HepG2 (cell line): ENCODE measurements at regions not wholly inside any gene's neighbourhood (a gene's known extent, or its start where the extent isn't known, plus 50 kb on each side); places are given as distances from the start of the nearest gene placed in this dataset.

Experiments
- ATAC-seq: fragments of 200-7000 bp; cut with Tn5 transposase; 3 replicates; pipeline ENCODE4 v1.9.1; 2020; ENCODE audit warnings: mild to moderate bottlenecking, moderate library complexity
- BruUV-seq: library from RNA; stranded (reverse); fragments of 400-500 nt; replicated peaks from 2 replicates; lab custom pipeline; 2021; lab: Mats Ljungman, UMichigan
- CTCF ChIA-PET: fragments of 300-600 bp; formaldehyde crosslinking; extraction: SDS; loops from one replicate; lab custom pipeline; 2021; ENCODE audit warnings: low total read pairs, inconsistent platforms, low intra/inter-chr PET ratio; lab: Yijun Ruan, JAX
- POLR2A ChIA-PET: fragments of 350-600 bp; sonication (Branson Sonifier 250); formaldehyde crosslinking; loops from one replicate; lab custom pipeline; 2020; ENCODE audit warnings: antibody characterized with exemption, inconsistent platforms; lab: Yijun Ruan, JAX
- DNase-seq: peaks from one replicate; pipeline ENCODE4 v3.0.0-alpha.2; 2015; ENCODE audit warnings: low spot score
- FAIRE-seq: peaks from 3 replicates; lab custom pipeline; 2011; peaks lifted over from hg19 to GRCh38; lab: Jason Lieb, UNC
- H2AFZ ChIP-seq: one replicate; pipeline ENCODE4 v1.6.1; 2011; ENCODE audit warnings: low read length, inconsistent platforms
- H3K27ac ChIP-seq: fragments of 300-600 bp; 3 replicates; pipeline ENCODE4 v1.8.0; 2011; ENCODE audit warnings: mixed run types, mild to moderate bottlenecking, mixed read lengths, low read length, inconsistent platforms; ENCODE audit not compliant: insufficient read depth; ENCODE audit errors: extremely low read length
- H3K27me3 ChIP-seq, 2 experiments: fragments of 200-600 bp in 1 of 2; 2 replicates in 1 of 2; 3 replicates in 1 of 2; pipeline versions ENCODE4 v1.6.0 to v1.8.0; 2011; ENCODE audit warnings: low read length in 2 of 2, mild to moderate bottlenecking in 2 of 2, moderate library complexity in 2 of 2, inconsistent platforms in 1 of 2; ENCODE audit not compliant: insufficient read depth in 2 of 2, control insufficient read depth in 1 of 2
- H3K36me3 ChIP-seq, 2 experiments: fragments of 200-600 bp in 1 of 2; replicated peaks in 1 of 2; 2 replicates in 1 of 2; 3 replicates in 1 of 2; pipeline versions ENCODE4 v1.5.1 to v1.8.0; 2011; ENCODE audit warnings: low read length in 2 of 2, inconsistent platforms in 1 of 2; ENCODE audit not compliant: insufficient read depth in 2 of 2, control insufficient read depth in 1 of 2
- H3K4me1 ChIP-seq: 2 replicates; pipeline ENCODE4 v1.5.1; 2012; ENCODE audit warnings: low read length, inconsistent platforms; ENCODE audit not compliant: insufficient read depth
- H3K4me2 ChIP-seq: 2 replicates; pipeline ENCODE4 v1.6.0; 2011; ENCODE audit warnings: low read depth, low read length, inconsistent platforms
- H3K4me3 ChIP-seq, 3 experiments: fragments of 200-600 bp in 1 of 3; sonication (generic), shearing (Covaris generic) in 1 of 3; replicated peaks in 1 of 3; 2 replicates each; pipeline ENCODE4 v1.5.1; 2011 to 2016; ENCODE audit warnings: low read length in 3 of 3, inconsistent platforms in 2 of 3, low read depth in 2 of 3, mild to moderate bottlenecking in 2 of 3, control low read depth in 1 of 3, mixed read lengths in 1 of 3; ENCODE audit not compliant: insufficient read depth in 1 of 3
- H3K79me2 ChIP-seq: one replicate; pipeline ENCODE4 v1.6.1; 2011; ENCODE audit warnings: low read length, inconsistent platforms; ENCODE audit not compliant: insufficient read depth
- H3K9ac ChIP-seq: 2 replicates; pipeline ENCODE4 v1.6.0; 2011; ENCODE audit warnings: mild to moderate bottlenecking, low read depth, low read length, inconsistent platforms; ENCODE audit not compliant: insufficient read depth
- H3K9me3 ChIP-seq: 2 replicates; pipeline ENCODE4 v1.5.1; 2012; ENCODE audit warnings: mild to moderate bottlenecking, low read length
- H4K20me1 ChIP-seq: 2 replicates; pipeline ENCODE4 v1.6.0; 2011; ENCODE audit warnings: inconsistent platforms, mild to moderate bottlenecking, low read length, moderate library complexity; ENCODE audit not compliant: insufficient read depth
- AGO1 ChIP-seq: fragments of 200-400 bp; formaldehyde crosslinking; IDR thresholded peaks from 2 replicates; pipeline ENCODE4 v1.6.1; 2017; ENCODE audit warnings: mild to moderate bottlenecking, low read depth, low read length, moderate library complexity; ENCODE audit not compliant: poor library complexity, severe bottlenecking
- FLYWCH1 ChIP-seq: sonication (generic); formaldehyde crosslinking; IDR thresholded peaks from 2 replicates; pipeline ENCODE4 v1.8.1; 2023; ENCODE audit warnings: mild to moderate bottlenecking, missing genetic modification reagents
- FOXA1 ChIP-seq, 2 experiments: fragments of 450-650 bp in 1 of 2; sonication (generic) in 1 of 2; formaldehyde crosslinking in 1 of 2; IDR thresholded peaks; 2 replicates each; pipeline versions ENCODE4 v1.4.0 to v1.6.1; 2016 to 2020; ENCODE audit warnings: missing genetic modification reagents in 1 of 2
- THRA ChIP-seq: sonication (generic); formaldehyde crosslinking; IDR thresholded peaks from 2 replicates; pipeline ENCODE4 v1.4.0; 2020; ENCODE audit warnings: missing genetic modification reagents, borderline replicate concordance
- THYN1 ChIP-seq: sonication (generic); formaldehyde crosslinking; IDR thresholded peaks from 2 replicates; pipeline ENCODE4 v1.8.1; 2023; ENCODE audit warnings: low read depth, mild to moderate bottlenecking, moderate library complexity, missing genetic modification reagents, borderline replicate concordance
- WIZ ChIP-seq: sonication (generic); formaldehyde crosslinking; IDR thresholded peaks from 2 replicates; pipeline ENCODE4 v1.5.1; 2020; ENCODE audit warnings: mild to moderate bottlenecking, missing genetic modification reagents
- ZNF232 ChIP-seq: sonication (generic); formaldehyde crosslinking; IDR thresholded peaks from 2 replicates; pipeline ENCODE4 v1.4.0; 2020; ENCODE audit warnings: missing genetic modification reagents, borderline replicate concordance
- ZNF841 ChIP-seq: sonication (generic); formaldehyde crosslinking; IDR thresholded peaks from 2 replicates; pipeline ENCODE4 v1.8.1; 2023; ENCODE audit warnings: missing genetic modification reagents, borderline replicate concordance
- WGBS: methylation state at CpG from one replicate; pipeline ENCODE4 v1.1.6; 2017; ENCODE audit warnings: low lambda C conversion rate; 5-methylcytosine and 5-hydroxymethylcytosine counted together
- in situ Hi-C: cut with HindIII; loops from 2 replicates; pipeline ENCODE4 v1.10.0; 2017; ENCODE audit warnings: low pct_unique_long_range_greater_than_20kb; ENCODE audit not compliant: extremely low pct_ligation_motif_present
- intact Hi-C: fragments of 100-400 bp; cut with micrococcal nuclease; formaldehyde crosslinking; loops from one replicate; pipeline ENCODE4 v1.10.0; 2022; ENCODE audit not compliant: unreplicated experiment
- TF ChIP-seq, protein P1 (sequence below): sonication (generic); formaldehyde crosslinking; IDR thresholded peaks from 2 replicates; pipeline ENCODE4 v1.5.0; 2020; ENCODE audit warnings: missing genetic modification reagents, mild to moderate bottlenecking, borderline replicate concordance
- TF ChIP-seq, protein P2 (sequence below): sonication (generic); formaldehyde crosslinking; conservative IDR thresholded peaks from 2 replicates; pipeline ENCODE4 v1.4.0; 2020; ENCODE audit warnings: missing genetic modification reagents

DNA sequence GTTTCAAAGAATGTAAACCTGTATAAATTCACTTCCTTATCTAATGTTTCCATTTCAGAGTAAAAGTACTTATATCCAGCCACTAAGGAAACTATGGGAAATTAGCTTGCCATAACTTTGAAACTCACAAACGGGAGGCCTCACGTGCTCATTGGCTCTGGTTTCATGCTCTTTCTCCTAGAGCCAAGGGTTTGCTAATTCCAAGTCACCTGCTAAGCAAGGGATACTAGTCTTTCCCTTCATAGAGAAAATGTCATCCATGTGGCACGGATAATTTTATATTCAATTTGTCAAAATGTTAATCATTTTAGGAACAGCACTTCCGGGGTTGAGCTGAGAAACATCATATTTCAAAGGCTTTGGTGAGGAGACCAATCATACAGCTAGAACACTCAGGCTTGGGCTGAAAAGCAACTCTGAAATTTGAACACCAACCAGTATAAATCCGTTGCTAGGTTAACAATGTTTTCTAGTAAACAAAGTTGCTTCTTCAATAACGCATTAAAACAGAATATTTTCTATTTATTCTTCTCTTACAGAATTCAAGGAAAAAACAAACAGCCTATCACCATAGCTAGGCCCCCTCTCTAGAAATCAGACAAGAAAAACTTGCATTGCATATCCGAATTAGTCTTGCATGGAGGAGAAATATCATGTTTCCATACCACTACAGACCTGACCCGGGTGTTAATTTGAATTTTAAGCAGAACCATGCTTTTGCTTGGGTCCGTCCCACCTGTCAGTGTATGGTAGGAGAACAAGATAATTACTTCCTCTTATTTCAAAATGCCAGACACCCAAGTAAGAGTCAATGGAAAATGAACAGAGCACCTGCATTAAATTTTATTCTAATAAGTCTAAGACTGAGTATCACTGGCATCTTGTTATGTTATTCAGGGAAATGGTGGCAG, 196.1 kb upstream of the ESRRG start:
- Histone ChIP-seq H3K9ac (no peak overlapping the region), H3K4me1 (no peaks in the 10 kb centered on the region), H3K4me3 (no peak overlapping the region), H3K36me3 (no peaks in the 10 kb centered on the region), H3K9me3 (no peaks in the 10 kb centered on the region), H2AFZ (no peak overlapping the region), H3K79me2 (no peaks in the 10 kb centered on the region), H3K27ac (no peak overlapping the region), H3K27me3 (no peaks in the 10 kb centered on the region), H4K20me1 (no peaks in the 10 kb centered on the region), H3K4me2 (no peak overlapping the region)
- no TSS peak for BruUV-seq
- in situ Hi-C loops: no loop called here
- FAIRE-seq: no peak
- POLR2A ChIA-PET: no interaction called here
- intact Hi-C loops: no loop called here
- 22% methylated on average over 9 of the region's 9 CpGs for WGBS
- CTCF ChIA-PET: no interaction called here
- TF ChIP-seq, protein P1, sequence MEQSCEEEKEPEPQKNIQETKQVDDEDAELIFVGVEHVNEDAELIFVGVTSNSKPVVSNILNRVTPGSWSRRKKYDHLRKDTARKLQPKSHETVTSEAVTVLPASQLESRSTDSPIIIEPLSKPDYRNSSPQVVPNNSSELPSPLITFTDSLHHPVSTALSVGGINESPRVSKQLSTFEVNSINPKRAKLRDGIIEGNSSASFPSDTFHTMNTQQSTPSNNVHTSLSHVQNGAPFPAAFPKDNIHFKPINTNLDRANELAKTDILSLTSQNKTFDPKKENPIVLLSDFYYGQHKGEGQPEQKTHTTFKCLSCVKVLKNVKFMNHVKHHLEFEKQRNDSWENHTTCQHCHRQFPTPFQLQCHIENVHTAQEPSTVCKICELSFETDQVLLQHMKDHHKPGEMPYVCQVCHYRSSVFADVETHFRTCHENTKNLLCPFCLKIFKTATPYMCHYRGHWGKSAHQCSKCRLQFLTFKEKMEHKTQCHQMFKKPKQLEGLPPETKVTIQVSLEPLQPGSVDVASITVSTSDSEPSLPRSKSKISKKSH (CRISPR knock-in tag): no peak
- no peak for TF ChIP-seq AGO1
- no peak for TF ChIP-seq WIZ
- no peak for TF ChIP-seq FOXA1 (IDR thresholded peaks at IDR 0.05)
- TF ChIP-seq FOXA1 (CRISPR knock-in tag; IDR thresholded peaks at IDR 0.05): no peak
- no peak for TF ChIP-seq ZNF841 (CRISPR knock-in tag)
- TF ChIP-seq, protein P2, sequence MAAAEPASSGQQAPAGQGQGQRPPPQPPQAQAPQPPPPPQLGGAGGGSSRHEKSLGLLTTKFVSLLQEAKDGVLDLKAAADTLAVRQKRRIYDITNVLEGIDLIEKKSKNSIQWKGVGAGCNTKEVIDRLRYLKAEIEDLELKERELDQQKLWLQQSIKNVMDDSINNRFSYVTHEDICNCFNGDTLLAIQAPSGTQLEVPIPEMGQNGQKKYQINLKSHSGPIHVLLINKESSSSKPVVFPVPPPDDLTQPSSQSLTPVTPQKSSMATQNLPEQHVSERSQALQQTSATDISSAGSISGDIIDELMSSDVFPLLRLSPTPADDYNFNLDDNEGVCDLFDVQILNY (CRISPR knock-in tag): no peak
- no peak for TF ChIP-seq ZNF232 (CRISPR knock-in tag)
- no peak for TF ChIP-seq THRA (CRISPR knock-in tag)
- no peak for TF ChIP-seq THYN1
- TF ChIP-seq FLYWCH1 (CRISPR knock-in tag): no peak
- no peak for ATAC-seq
- DNase-seq: no peak
